Prostate gland (tissue), 2 donors: ENCODE measurements at regions not wholly inside any gene's neighbourhood (a gene's known extent, or its start where the extent isn't known, plus 50 kb on each side); places are given as distances from the start of the nearest gene placed in this dataset.

ENCODE experiments used
- CTCF ChIP-seq, 4 experiments: fragments of 200-600 bp in 2 of 4; fragments of 450-650 bp in 2 of 4; sonication (generic) in 2 of 4; IDR thresholded peaks; 1 replicate in 3 of 4; 2 replicates in 1 of 4; pipeline ENCODE4 v1.5.1; 2016 to 2019; ENCODE audit warnings: antibody characterized with exemption in 4 of 4, mild to moderate bottlenecking in 2 of 4, moderate library complexity in 2 of 4
- POLR2A ChIP-seq: fragments of 450-650 bp; IDR thresholded peaks from one replicate; pipeline ENCODE4 v1.6.1; 2016; ENCODE audit warnings: antibody characterized with exemption, mild to moderate bottlenecking
- POLR2AphosphoS5 ChIP-seq: sonication (generic); formaldehyde crosslinking; IDR thresholded peaks from one replicate; pipeline ENCODE4 v1.6.1; 2017; ENCODE audit warnings: antibody characterized with exemption

- no peak for TF ChIP-seq CTCF (IDR thresholded peaks at IDR 0.05)
- TF ChIP-seq POLR2A = no peak
- TF ChIP-seq POLR2AphosphoS5 = no peak
Measured at GRCh38 chr16:86665929-86666328, 87.6 kb downstream of the FOXL1 start.
